BE2C (cell line): ENCODE measurements at regions not wholly inside any gene's neighbourhood (a gene's known extent, or its start where the extent isn't known, plus 50 kb on each side); places are given as distances from the start of the nearest gene placed in this dataset.

Experiments used
- DNase-seq: peaks from one replicate; pipeline ENCODE4 v3.0.0-alpha.2; 2020
- H3K27me3 ChIP-seq: fragments of 250-450 bp; sonication (Bioruptor Pico); 2 replicates; pipeline ENCODE4 v1.5.1; 2020; ENCODE audit warnings: mild to moderate bottlenecking
- H3K36me3 ChIP-seq: fragments of 250-450 bp; sonication (Bioruptor Pico); 2 replicates; pipeline ENCODE4 v1.5.1; 2020; ENCODE audit warnings: mild to moderate bottlenecking
- H3K4me1 ChIP-seq: fragments of 250-450 bp; sonication (Bioruptor Pico); 2 replicates; pipeline ENCODE4 v1.5.1; 2020
- H3K4me3 ChIP-seq: 2 replicates; pipeline ENCODE4 v1.5.1; 2011; ENCODE audit warnings: low read depth, low read length
- H3K9me3 ChIP-seq: fragments of 250-450 bp; sonication (Bioruptor Pico); 2 replicates; pipeline ENCODE4 v1.5.1; 2020
- CTCF ChIP-seq: IDR thresholded peaks from 2 replicates; pipeline ENCODE4 v1.5.1; 2012; ENCODE audit warnings: mild to moderate bottlenecking, low read depth, low read length

- Histone ChIP-seq H3K4me3 (no peak overlapping the region), H3K4me1 (no peaks in the 10 kb centered on the region), H3K27me3 (no peaks in the 10 kb centered on the region), H3K9me3 (no peaks in the 10 kb centered on the region), H3K36me3 (no peaks in the 10 kb centered on the region)
- DNase-seq, result no peak
- no peak for TF ChIP-seq CTCF
These were observed 874.4 kb upstream of the USP15 start for GRCh38 chr12:61385771-61386170.

GRCh38 chr12:61397668-61398067, 862.5 kb upstream of the USP15 start:
- no peaks in the 10 kb centered on the region for H3K36me3 ChIP-seq
- H3K4me3 ChIP-seq, result no peak overlapping the region
- no peak for TF ChIP-seq CTCF
- H3K9me3 ChIP-seq, result no peaks in the 10 kb centered on the region
- no peak for DNase-seq
- no peaks in the 10 kb centered on the region for H3K27me3 ChIP-seq
- no peaks in the 10 kb centered on the region for H3K4me1 ChIP-seq

- no peaks in the 10 kb centered on the region for H3K27me3 ChIP-seq
- H3K4me3 ChIP-seq, result no peak overlapping the region
- TF ChIP-seq CTCF, result no peak
- H3K9me3 ChIP-seq, result no peaks in the 10 kb centered on the region
- H3K36me3 ChIP-seq, result no peaks in the 10 kb centered on the region
- DNase-seq, result no peak
- H3K4me1 ChIP-seq, result no peaks in the 10 kb centered on the region
These were observed 848.0 kb upstream of the USP15 start for GRCh38 chr12:61412201-61412600.

GRCh38 chr12:61414470-61414869, 845.7 kb upstream of the USP15 start:
- Histone ChIP-seq H3K36me3 (no peaks in the 10 kb centered on the region), H3K9me3 (no peaks in the 10 kb centered on the region), H3K27me3 (no peaks in the 10 kb centered on the region), H3K4me1 (no peaks in the 10 kb centered on the region), H3K4me3 (no peak overlapping the region)
- DNase-seq, result no peak
- no peak for TF ChIP-seq CTCF

GRCh38 chr12:61422786-61423185, 837.4 kb upstream of the USP15 start:
- H3K4me1 ChIP-seq, result no peaks in the 10 kb centered on the region
- H3K36me3 ChIP-seq, result no peaks in the 10 kb centered on the region
- no peak for DNase-seq
- H3K27me3 ChIP-seq, result no peaks in the 10 kb centered on the region
- no peak overlapping the region for H3K4me3 ChIP-seq
- H3K9me3 ChIP-seq, result no peaks in the 10 kb centered on the region; the same call in none of the 2 replicates
- TF ChIP-seq CTCF, result no peak

GRCh38 chr12:61452076-61452475, 808.1 kb upstream of the USP15 start:
- no peak for TF ChIP-seq CTCF
- no peak for DNase-seq
- Histone ChIP-seq H3K27me3 (no peaks in the 10 kb centered on the region), H3K4me3 (no peak overlapping the region), H3K9me3 (no peaks in the 10 kb centered on the region), H3K4me1 (no peaks in the 10 kb centered on the region), H3K36me3 (no peaks in the 10 kb centered on the region)
